ENCODE measurements at regions not wholly inside any gene's neighbourhood (a gene's known extent, or its start where the extent isn't known, plus 50 kb on each side); places are given as distances from the start of the nearest gene placed in this dataset.

DNA sequence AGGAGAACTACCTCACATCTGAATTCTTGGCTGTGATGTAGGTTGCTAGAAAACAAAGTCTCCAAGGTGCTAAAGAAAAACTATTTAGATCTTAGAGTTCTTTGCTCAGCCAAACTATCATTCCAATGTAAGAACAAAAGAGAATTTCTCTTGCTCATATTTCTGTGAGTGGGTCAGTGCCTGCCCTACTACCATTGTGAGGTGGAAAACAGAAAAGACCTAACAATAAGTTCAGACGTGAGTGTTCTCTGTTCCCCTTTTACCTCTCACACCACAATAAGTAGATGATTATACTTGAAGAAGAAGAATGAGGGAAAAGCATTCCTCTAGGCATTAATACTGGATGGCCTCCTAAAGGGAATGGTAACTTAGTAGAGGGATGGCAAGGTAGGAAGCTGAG, 187.4 kb upstream of the KITLG start:
- no peak for TF ChIP-seq CTCF (conservative IDR thresholded peaks at IDR 0.05; ENCODE audit: low read length)
- TF ChIP-seq EZH2phosphoT487 (IDR thresholded peaks at IDR 0.05; ENCODE audit: borderline replicate concordance, low read depth, low read length): no peak
